HuH-7.5 (cell line): ENCODE measurements at regions not wholly inside any gene's neighbourhood (a gene's known extent, or its start where the extent isn't known, plus 50 kb on each side); places are given as distances from the start of the nearest gene placed in this dataset.
"Not testable (repeated sequence)": the region's sequence is repeated elsewhere in the genome, so short reads cannot be mapped to it uniquely, and the experiment has no call there.

ENCODE experiments used
- DNase-seq: peaks from one replicate; pipeline ENCODE4 v3.0.0; 2011; ENCODE audit warnings: low spot score

DNA sequence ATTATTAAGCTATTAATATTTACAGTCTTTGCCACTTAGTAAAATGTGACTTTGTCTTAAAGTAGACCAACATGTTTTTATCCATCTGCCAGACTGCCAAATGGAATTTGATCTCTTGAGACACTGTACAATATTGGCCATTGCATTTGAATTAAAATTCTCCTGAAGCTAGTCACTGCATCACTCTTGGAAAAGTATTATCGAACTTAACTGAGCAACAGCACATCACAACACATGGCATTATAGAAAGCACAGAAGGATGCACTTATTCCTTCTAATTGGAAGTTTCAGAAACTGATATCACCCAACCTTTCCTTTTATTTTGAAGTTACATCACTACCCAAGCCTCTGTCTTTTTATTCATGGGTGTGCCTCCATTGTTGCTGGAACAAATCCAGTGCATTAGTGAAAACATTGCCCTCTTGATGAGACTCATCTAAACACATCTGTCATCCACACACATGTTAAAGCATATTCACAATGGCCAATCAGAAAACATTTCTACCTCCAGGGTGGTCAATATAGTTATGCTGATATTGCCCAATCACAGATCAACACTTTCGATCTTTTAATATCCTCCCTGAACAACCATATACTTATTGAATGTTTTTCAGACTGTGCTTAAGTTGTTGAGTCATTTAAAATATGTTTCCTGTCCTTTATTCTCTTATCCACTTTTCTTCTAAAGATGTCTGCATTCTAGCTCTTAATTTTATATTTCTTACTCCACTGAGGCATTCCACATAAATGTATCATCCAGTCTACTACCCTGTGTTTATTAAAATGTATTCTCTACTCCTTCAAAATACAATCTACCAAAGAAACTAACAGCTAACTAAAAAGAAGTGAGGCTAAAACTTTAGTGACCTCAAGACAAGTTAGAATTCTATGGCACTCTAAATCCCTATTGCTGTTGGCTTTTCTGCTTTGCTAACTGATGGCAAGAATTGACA is 535.0 kb downstream of the RFPL4B start:
- no peak for DNase-seq

- DNase-seq: no peak
These were observed 536.0 kb downstream of the RFPL4B start for GRCh38 chr6:112883095-112883494.

DNA sequence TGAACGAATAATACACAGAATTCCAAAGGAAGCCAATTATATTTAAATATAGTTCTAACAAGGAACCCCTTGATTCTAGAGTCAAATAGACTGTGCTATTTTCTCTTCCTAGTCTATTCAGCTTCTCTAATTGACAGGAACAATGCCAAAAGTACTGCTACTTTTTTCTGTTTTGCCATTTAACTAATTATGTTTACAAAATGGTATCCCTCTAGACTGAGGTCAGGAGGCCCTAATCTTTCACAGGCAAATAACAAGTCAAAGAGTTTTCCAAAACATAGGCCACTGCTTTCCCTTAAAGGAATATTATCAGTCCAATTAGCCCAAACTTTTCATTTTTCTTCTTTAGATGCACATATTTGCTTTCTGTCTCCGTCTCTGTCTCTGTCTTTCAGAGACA is 539.3 kb downstream of the RFPL4B start:
- DNase-seq: no peak

DNA sequence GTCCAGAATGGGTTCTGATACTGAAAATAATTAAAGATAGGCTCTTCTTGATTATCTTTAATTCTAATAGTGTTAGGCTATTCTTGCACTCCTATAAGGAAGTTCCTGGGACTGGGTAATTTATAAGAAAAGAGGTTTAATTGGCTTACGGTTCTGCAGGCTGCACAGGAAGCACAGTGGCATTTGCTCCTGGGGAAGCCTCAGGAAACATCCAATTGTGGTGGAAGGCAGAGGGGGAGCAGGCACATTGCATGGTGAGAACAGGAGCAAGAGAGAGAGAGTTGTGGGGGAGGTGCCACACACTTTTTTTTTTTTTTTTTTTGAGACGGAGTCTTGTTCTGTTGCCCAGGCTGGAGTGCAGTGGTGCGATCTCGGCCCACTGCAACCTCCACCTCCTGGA is 540.3 kb downstream of the RFPL4B start:
- not testable (repeated sequence) for DNase-seq

GRCh38 chr6:112899541-112899940 is 552.4 kb downstream of the RFPL4B start:
- DNase-seq: no peak

DNA sequence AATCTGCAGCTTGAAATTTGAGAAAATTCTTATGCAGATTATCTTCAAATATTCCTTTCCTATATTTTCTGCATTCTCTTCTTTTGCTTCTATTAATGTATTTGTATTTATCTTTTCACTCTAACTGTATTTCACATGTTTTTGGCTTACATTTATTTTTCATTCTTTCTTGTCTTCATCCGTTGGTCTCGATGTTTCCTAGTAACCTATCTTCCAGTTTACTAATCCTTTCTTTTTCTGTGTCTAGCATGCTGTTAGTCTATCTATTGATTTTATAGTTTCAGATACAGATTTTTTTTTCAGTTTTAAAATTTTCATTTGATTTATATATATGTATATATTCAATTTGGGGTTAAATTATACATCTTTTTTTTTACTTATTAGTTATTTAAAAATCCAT is 556.2 kb downstream of the RFPL4B start:
- no peak for DNase-seq

GRCh38 chr6:112906726-112907125 is 559.6 kb downstream of the RFPL4B start:
- no peak for DNase-seq

- no peak for DNase-seq
These were observed 562.7 kb downstream of the RFPL4B start for GRCh38 chr6:112909781-112910180.

DNA sequence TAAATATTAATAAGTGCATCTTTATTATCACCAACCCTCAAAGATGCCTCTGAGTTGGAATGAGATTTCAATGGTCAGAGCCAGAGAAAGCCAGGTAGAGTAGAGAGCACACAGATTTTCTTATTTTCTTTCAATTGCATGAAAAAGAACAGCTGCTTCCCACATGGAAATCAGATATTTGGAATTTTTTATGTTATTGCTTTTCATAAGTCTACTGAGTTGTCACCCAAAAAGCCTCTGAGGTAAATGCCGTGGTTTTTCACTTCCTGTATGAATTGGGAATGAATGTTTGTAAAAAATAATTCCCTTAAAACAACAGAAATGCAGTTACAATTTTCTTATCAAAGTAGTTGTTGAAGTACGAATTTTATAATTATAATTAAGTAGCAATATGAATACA is 563.1 kb downstream of the RFPL4B start:
- no peak for DNase-seq

GRCh38 chr6:112911959-112912358 is 564.8 kb downstream of the RFPL4B start:
- DNase-seq: no peak

- DNase-seq: no peak
These were observed 565.4 kb downstream of the RFPL4B start for GRCh38 chr6:112912416-112913101.

DNA sequence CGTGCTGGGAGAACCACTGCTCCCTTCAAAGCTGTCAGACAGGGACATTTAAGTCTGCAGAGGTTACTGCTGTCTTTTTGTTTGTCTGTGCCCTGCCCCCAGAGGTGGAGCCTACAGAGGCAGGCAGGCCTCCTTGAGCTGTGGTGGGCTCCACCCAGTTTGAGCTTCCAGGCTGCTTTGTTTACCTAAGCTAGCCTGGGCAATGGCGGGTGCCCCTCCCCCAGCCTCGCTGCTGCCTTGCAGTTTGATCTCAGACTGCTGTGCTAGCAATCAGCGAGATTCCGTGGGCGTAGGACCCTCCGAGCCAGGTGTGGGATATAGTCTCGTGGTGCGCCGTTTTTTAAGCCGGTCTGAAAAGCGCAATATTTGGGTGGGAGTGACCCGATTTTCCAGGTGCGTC is 572.6 kb downstream of the RFPL4B start:
- not testable (repeated sequence) for DNase-seq

GRCh38 chr6:112920994-112921393 is 573.9 kb downstream of the RFPL4B start:
- no peak for DNase-seq

- DNase-seq: no peak
These were observed 576.9 kb downstream of the RFPL4B start for GRCh38 chr6:112923940-112924587.

- DNase-seq: no peak
These were observed 578.6 kb downstream of the RFPL4B start for GRCh38 chr6:112925702-112926101.

- no peak for DNase-seq
These were observed 580.7 kb downstream of the RFPL4B start for GRCh38 chr6:112927641-112928320.

GRCh38 chr6:112929641-112930040 is 582.5 kb downstream of the RFPL4B start:
- DNase-seq: no peak

GRCh38 chr6:112931832-112932231 is 584.7 kb downstream of the RFPL4B start:
- no peak for DNase-seq

- no peak for DNase-seq
These were observed 586.8 kb downstream of the RFPL4B start for GRCh38 chr6:112933947-112934346.

- DNase-seq: no peak
These were observed 587.5 kb downstream of the RFPL4B start for GRCh38 chr6:112934433-112935327.

DNA sequence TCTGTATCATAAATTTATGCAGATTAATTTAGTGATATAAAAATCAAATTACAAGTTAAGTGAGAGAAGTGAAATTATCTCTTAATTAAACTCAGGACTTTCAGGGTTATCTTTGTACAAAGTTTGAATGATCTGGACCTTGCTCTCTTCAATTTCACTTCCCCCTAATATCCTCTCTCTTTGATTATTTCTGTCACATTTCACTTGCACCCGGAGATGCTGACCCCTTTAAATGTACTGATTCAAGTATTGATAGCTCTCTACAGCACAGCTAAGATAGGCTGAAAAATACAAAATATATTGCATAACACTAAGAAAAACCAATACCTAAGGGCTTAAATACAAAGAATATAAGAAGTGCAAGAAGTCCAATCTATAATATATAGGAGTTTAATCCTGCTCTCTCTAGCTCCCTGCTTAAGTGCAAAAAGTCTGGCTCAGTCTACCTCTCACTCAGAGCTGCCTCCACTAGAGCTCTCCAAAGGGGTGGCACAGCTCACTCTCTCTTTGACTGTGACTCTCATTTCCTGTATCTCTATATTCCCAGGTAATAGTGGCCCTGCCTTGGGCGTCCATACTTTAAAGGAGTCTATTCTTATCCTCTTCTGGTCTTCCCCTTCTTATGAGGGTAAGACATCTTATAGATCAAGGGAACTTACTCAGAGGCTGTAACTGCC is 588.4 kb downstream of the RFPL4B start:
- DNase-seq: no peak
